SH-SY5Y (cell line): ENCODE measurements at regions not wholly inside any gene's neighbourhood (a gene's known extent, or its start where the extent isn't known, plus 50 kb on each side); places are given as distances from the start of the nearest gene placed in this dataset.

Source experiments
- GATA2 ChIP-seq: IDR thresholded peaks from 2 replicates; pipeline ENCODE4 v1.6.1; 2011; ENCODE audit warnings: mild to moderate bottlenecking, low read depth, low read length
- GATA3 ChIP-seq: IDR thresholded peaks from 2 replicates; pipeline ENCODE4 v1.6.1; 2011; ENCODE audit warnings: low read depth, mild to moderate bottlenecking, low read length, moderate library complexity

- TF ChIP-seq GATA2 = no peak
- no peak for TF ChIP-seq GATA3
Measured at GRCh38 chr4:128462103-128462783, 174.6 kb upstream of the PGRMC2 start.
